ENCODE measurements at regions not wholly inside any gene's neighbourhood (a gene's known extent, or its start where the extent isn't known, plus 50 kb on each side); places are given as distances from the start of the nearest gene placed in this dataset.

DNA sequence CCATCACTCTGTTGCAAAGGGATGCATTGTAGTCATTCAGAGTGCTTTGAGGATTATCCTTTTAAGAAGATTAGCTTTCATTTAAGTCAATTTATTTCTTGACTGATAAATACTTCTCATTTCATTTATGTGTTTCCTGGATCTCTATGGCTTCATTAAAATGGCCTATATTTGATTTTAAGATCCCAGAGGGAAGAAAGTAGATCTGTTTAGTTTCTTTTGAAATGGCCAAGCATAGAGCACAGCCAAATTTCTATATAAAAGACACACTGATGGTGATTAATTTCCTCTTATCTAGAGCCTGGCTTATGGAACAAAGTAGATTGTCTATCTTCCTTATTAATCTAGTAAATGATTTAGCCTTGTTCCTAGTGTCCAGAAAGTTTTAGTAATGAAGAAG is 129.7 kb upstream of the CALCR start:
- TF ChIP-seq, protein P1, sequence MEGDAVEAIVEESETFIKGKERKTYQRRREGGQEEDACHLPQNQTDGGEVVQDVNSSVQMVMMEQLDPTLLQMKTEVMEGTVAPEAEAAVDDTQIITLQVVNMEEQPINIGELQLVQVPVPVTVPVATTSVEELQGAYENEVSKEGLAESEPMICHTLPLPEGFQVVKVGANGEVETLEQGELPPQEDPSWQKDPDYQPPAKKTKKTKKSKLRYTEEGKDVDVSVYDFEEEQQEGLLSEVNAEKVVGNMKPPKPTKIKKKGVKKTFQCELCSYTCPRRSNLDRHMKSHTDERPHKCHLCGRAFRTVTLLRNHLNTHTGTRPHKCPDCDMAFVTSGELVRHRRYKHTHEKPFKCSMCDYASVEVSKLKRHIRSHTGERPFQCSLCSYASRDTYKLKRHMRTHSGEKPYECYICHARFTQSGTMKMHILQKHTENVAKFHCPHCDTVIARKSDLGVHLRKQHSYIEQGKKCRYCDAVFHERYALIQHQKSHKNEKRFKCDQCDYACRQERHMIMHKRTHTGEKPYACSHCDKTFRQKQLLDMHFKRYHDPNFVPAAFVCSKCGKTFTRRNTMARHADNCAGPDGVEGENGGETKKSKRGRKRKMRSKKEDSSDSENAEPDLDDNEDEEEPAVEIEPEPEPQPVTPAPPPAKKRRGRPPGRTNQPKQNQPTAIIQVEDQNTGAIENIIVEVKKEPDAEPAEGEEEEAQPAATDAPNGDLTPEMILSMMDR (IDR thresholded peaks at IDR 0.05; ENCODE audit: low read length): no peak
- TF ChIP-seq EZH2 (IDR thresholded peaks at IDR 0.05; ENCODE audit: borderline replicate concordance, low read length): no peak
- Histone ChIP-seq H3K27me3 (ENCODE audit: insufficient read depth, low read length) (no peaks in the 10 kb centered on the region), H3K4me1 (ENCODE audit: insufficient read depth, low read length, severe bottlenecking) (no peaks in the 10 kb centered on the region), H3F3A (ENCODE audit: insufficient read depth, low read length) (no peaks in the 10 kb centered on the region), H2AFZ (ENCODE audit: low read length) (no peak overlapping the region), H3K79me2 (ENCODE audit: insufficient read depth, low read length) (no peaks in the 10 kb centered on the region), H3K4me3 (ENCODE audit: low read depth, low read length, poor library complexity, severe bottlenecking) (no peak overlapping the region), H4K20me1 (ENCODE audit: insufficient read depth, low read length) (no peaks in the 10 kb centered on the region), H3K27ac (ENCODE audit: low read depth, low read length, poor library complexity, severe bottlenecking) (no peak overlapping the region), H3K4me2 (ENCODE audit: low read length) (no peak overlapping the region), H3K9me2 (ENCODE audit: low read depth, low read length) (no peaks in the 10 kb centered on the region), H3K9ac (ENCODE audit: low read length) (no peak overlapping the region), H3K36me3 (ENCODE audit: insufficient read depth, low read length) (no peaks in the 10 kb centered on the region), H3K9me3 (ENCODE audit: low read length) (no peaks in the 10 kb centered on the region)

DNA sequence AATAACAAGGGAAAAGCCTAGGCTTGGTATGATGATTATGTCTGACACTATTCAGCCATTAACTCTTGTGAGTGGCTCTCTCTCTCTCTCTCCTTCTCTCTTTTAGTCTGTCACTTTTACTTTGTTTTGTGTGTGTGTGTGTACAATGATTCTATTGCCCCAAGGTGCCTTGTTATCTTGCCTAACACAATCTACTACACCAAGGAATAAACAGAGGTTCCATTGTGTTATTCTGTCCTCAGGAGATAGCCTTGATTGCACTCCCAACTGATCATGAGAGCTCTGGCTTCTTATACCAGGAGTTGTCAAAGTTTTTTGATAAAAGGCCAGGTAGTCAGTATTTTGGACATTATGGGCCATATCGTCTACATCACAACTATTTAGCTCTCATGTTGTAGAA is 123.4 kb upstream of the CALCR start:
- H3K4me2 ChIP-seq (ENCODE audit: low read length): no peak overlapping the region
- no peak overlapping the region for H3K9ac ChIP-seq (ENCODE audit: low read length)
- H3K79me2 ChIP-seq (ENCODE audit: insufficient read depth, low read length): no peaks in the 10 kb centered on the region
- no peaks in the 10 kb centered on the region for H3K27me3 ChIP-seq (ENCODE audit: insufficient read depth, low read length)
- H3K4me1 ChIP-seq (ENCODE audit: insufficient read depth, low read length, severe bottlenecking): no peaks in the 10 kb centered on the region
- H3F3A ChIP-seq (ENCODE audit: insufficient read depth, low read length): no peaks in the 10 kb centered on the region
- no peaks in the 10 kb centered on the region for H3K9me3 ChIP-seq (ENCODE audit: low read length)
- H3K9me2 ChIP-seq (ENCODE audit: low read depth, low read length): no peaks in the 10 kb centered on the region
- H3K4me3 ChIP-seq (ENCODE audit: low read depth, low read length, poor library complexity, severe bottlenecking): no peak overlapping the region
- TF ChIP-seq EZH2 (IDR thresholded peaks at IDR 0.05; ENCODE audit: borderline replicate concordance, low read length): no peak
- TF ChIP-seq, protein P1 (IDR thresholded peaks at IDR 0.05; ENCODE audit: low read length): no peak
- no peak overlapping the region for H3K27ac ChIP-seq (ENCODE audit: low read depth, low read length, poor library complexity, severe bottlenecking)
- H4K20me1 ChIP-seq (ENCODE audit: insufficient read depth, low read length): no peaks in the 10 kb centered on the region
- no peak overlapping the region for H2AFZ ChIP-seq (ENCODE audit: low read length)
- no peaks in the 10 kb centered on the region for H3K36me3 ChIP-seq (ENCODE audit: insufficient read depth, low read length)

DNA sequence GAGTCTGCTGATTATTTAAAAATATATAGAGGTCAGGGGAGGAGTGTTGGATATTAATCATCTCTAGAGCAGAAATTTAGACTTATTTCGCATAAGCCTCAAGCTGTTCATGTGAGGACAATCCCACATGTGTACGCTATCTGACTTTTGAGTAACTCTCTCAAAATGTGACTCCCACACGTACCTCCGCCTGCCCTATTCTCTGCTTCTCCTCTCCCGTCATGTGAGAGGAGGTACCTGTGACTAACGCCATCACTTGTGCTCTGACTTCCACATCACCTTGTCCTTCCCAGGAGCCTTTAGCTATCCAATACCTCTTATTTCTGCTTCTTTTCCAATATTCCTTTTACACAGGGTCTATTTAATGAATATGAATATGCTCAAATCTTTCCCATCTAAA is 119.3 kb upstream of the CALCR start:
- no peaks in the 10 kb centered on the region for H3F3A ChIP-seq (ENCODE audit: insufficient read depth, low read length)
- H3K27ac ChIP-seq (ENCODE audit: low read depth, low read length, poor library complexity, severe bottlenecking): no peak overlapping the region
- H3K27me3 ChIP-seq (ENCODE audit: insufficient read depth, low read length): no peaks in the 10 kb centered on the region
- H3K36me3 ChIP-seq (ENCODE audit: insufficient read depth, low read length): no peaks in the 10 kb centered on the region
- H2AFZ ChIP-seq (ENCODE audit: low read length): no peak overlapping the region
- H3K4me2 ChIP-seq (ENCODE audit: low read length): no peak overlapping the region
- TF ChIP-seq, protein P1 (IDR thresholded peaks at IDR 0.05; ENCODE audit: low read length): no peak
- TF ChIP-seq EZH2 (IDR thresholded peaks at IDR 0.05; ENCODE audit: borderline replicate concordance, low read length): no peak
- H3K9me3 ChIP-seq (ENCODE audit: low read length): no peaks in the 10 kb centered on the region
- H3K9ac ChIP-seq (ENCODE audit: low read length): no peak overlapping the region
- no peaks in the 10 kb centered on the region for H3K79me2 ChIP-seq (ENCODE audit: insufficient read depth, low read length)
- H4K20me1 ChIP-seq (ENCODE audit: insufficient read depth, low read length): no peaks in the 10 kb centered on the region
- H3K9me2 ChIP-seq (ENCODE audit: low read depth, low read length): no peaks in the 10 kb centered on the region
- H3K4me3 ChIP-seq (ENCODE audit: low read depth, low read length, poor library complexity, severe bottlenecking): no peak overlapping the region
- H3K4me1 ChIP-seq (ENCODE audit: insufficient read depth, low read length, severe bottlenecking): no peaks in the 10 kb centered on the region
